NCI-H748 treated with DMSO at 0.1 percent for 48 hours (cell line): ENCODE measurements at regions not wholly inside any gene's neighbourhood (a gene's known extent, or its start where the extent isn't known, plus 50 kb on each side); places are given as distances from the start of the nearest gene placed in this dataset.
"Not testable (repeated sequence)": the region's sequence is repeated elsewhere in the genome, so short reads cannot be mapped to it uniquely, and the experiment has no call there.

Experiments
- DNase-seq: peaks from one replicate; lab custom pipeline; 2025; lab: John Stamatoyannopoulos, UW

DNA sequence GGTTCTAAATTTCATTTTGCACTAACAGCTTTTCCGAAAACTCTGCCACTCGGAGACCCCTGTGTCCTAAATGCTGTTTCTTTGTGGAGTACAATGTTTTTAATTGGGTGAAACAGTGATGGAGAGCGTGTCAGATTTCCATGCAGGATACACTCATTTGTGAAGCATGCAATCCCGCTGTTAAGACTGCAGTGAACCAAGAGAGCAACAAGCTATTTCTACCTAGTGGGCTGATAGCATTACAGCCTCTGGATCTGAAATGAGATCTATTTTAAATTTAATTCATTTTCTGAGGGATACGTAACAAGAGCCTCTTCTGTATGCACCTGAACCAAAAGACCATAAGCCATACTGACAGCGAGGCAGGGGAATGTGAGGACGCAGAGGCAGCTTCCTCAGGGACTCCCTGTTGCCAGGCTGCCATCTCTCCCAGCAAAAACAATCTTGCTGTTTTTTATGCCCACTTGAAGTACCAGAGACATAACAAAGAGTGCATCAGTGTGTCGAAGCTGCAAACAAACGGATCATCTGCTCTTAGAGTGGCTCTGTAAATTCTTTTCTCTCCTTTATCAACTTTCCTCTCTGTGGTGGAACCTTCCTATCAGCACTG is 199.9 kb upstream of the COX10 start:
- no peak for DNase-seq

- no peak for DNase-seq
These were observed 198.0 kb upstream of the COX10 start for GRCh38 chr17:13871261-13871660.

GRCh38 chr17:13874134-13874533 is 195.2 kb upstream of the COX10 start:
- no peak for DNase-seq

- DNase-seq: no peak
These were observed 194.5 kb upstream of the COX10 start for GRCh38 chr17:13874817-13875216.

GRCh38 chr17:13879961-13880466 is 189.3 kb upstream of the COX10 start:
- DNase-seq: no peak

DNA sequence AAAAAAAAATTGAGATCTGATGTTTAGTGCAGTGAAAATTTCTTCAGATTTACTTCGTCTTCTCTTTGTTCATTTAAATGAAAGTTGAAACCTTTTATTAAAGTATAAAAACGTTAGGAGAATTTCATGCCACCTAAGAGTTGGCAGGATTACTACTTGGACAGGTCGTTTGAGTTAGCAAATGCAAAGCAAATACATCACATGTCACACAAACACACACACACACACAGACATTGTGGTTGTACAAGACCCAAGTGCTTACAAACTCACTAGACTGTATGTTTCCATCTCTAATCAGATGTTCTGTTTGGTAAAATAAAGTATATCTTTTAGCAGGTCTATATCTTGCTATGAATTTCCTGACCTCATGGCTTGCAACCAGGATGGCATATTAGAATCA is 185.6 kb upstream of the COX10 start:
- DNase-seq: no peak

GRCh38 chr17:13884347-13884746 is 185.0 kb upstream of the COX10 start:
- DNase-seq: no peak

- DNase-seq: no peak
These were observed 183.8 kb upstream of the COX10 start for GRCh38 chr17:13885550-13885949.

DNA sequence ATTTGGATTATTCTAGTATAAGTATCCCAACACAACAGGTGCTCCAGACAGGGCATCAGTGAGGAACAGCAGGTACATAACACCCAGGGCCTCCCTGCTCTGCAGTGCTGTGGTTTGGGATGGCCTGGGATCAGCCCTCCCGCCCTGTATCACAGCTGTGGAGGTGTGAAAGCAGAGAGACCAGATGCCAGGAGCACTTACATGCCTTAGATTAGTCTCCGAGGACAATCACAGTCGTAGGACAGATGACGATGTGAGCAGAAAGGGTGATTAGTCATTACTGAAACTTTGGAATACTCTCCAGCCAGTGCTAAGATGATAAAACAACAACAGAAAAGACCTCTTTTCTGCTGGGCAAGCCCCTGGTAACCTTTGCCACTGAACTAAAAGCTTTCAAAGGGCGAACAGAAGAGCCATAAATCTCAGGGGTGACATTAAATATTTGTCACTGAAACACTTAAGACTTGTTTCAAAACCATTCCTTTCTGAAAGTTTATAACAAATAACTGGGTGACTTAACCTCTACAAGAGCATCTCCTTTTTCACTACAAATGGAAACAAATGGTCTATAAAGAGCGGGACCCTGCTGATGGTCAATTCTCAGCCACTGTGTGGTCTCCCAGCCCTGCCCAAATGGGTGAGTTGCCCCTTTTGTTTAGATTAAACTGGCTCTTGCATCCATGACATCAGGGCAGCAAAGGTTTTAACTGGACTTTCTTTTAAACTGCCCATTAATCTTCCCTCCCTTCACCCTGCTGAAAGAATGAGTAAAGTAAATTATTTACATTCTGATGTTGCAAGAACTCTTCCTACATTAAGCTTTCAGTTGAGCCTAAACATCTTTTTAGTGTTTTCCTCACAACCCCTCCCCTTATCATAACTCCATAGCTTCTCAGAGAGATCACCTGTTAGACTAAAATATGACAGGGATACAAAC is 183.1 kb upstream of the COX10 start:
- DNase-seq: no peak

DNA sequence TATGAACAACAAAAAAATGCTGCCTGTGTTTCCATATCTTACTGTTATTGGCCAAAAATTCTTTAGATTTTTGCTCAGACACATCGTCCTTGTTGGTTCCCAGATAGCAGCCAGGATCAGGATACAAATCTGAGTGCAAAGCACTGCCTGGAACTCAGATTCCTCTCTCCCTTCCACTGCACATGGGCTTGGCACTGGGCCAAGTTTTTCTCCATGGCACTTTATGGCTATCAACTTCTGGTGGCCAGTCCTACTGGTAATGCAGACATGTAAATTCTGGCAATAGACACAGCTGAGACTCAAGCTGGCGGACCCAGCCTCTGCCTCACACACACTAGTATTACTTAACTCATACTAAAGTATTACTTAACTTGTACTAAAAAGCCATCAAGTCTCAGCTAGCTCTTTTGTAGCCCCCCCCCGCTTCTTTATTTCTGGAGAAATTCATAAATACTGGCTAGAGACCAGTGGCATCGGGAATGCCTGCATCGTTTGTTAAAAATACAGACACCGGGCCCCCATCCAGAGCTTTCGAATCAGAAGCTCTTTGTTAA is 181.2 kb upstream of the COX10 start:
- DNase-seq: no peak

GRCh38 chr17:13908971-13909370 is 160.3 kb upstream of the COX10 start:
- not testable (repeated sequence) for DNase-seq

- no peak for DNase-seq
These were observed 159.3 kb upstream of the COX10 start for GRCh38 chr17:13909901-13910519.

- no peak for DNase-seq
These were observed 151.7 kb upstream of the COX10 start for GRCh38 chr17:13917634-13918033.

DNA sequence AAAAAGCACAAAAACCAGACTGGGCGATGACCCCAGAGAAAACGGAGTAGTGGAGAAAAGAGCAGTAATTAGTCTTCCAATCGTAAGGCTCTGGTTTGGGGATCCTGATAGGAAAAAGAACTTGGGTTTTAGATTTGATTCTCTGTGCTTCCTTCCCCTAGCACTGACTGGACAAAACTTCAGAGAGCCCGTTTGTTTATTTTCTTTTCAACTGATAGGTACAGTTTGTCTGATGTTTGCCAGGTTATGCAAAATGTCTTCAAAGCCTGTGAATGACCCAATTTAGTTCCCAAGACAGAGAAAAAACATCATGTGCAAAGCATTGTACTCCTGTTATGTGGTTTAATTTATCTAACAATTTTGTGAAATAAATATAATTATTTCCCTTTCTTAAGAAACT is 151.1 kb upstream of the COX10 start:
- DNase-seq: no peak

GRCh38 chr17:13919818-13920217 is 149.5 kb upstream of the COX10 start:
- no peak for DNase-seq

DNA sequence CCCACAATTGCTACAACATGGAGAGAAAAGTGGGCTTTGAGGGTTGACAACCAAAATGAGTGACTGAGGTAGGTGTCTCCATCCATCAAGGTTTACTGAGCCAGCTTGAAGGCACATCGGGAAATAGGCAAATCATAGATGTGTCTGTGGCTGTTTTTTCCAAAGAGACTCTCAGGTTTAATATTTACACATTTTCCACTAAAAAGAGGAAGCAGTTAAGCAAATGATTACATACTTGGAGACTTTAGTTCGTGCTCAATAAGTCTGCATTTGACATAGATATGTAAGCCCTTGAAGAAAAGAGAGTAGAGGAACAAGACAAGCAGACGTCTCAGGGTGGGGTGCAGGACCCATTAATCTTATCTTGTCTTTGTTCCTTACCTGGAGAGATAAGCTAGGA is 148.9 kb upstream of the COX10 start:
- no peak for DNase-seq

DNA sequence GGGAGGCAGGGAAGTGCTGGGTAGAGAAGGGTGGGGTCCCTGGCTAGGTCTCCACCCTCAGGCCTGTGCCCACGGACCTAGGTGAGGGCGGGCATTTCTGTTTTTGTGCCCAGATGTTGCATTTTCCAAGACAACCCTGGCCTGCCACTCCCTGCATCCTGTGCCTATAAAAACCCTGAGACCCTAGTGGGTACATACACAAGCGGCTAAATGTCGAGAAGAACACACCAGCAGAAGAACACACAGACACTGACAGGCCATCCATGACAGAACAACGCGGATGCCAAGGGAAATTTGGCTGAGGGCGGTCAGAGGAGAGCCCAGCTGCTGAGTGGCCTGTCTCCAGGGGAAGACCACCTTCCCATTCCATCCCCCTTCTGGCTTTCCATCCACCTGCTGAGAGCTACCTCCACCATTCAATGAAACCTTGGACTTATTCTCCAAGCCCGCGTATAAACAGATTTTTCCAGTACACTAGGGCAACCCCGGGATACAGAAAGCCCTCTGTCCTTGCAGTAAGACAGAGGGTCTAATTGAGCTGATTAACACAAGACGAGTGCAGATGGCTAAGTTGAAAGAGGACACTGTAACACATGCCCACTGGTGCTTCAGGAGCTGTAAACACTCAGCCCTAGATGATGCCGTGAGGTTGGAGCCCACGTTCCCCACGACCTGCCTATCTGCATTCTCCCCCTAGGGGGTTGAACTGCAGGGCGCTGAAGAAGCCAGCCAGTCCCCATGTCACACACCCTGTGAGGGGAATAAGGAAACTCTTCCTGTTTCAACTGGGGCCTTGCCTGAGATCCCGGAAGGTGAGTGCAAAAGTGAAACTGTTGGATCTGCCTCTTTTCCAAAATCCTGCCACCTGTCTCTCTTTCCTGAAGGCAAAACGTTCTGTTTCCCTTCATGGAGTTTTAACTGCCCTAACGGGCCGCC is 147.2 kb upstream of the COX10 start:
- no peak for DNase-seq

DNA sequence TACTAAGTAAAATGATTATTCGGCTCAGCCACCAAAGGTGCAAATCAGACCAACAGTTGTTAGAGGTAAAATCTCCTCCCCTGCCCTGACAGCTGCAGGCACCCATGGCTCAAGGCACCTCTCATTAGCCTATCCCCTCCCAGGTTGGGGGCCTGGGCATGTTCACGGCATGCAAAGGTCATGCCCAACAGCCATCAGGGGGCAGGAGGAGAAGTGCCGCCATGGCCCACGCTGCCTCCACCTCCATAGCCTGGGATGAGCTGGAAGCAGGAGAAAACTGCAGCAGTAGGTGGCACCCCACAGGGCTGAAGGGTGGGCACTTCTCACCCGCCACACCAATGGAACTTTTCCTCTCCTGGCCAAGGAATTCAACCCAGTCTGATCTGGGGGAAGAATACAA is 146.4 kb upstream of the COX10 start:
- DNase-seq: no peak

DNA sequence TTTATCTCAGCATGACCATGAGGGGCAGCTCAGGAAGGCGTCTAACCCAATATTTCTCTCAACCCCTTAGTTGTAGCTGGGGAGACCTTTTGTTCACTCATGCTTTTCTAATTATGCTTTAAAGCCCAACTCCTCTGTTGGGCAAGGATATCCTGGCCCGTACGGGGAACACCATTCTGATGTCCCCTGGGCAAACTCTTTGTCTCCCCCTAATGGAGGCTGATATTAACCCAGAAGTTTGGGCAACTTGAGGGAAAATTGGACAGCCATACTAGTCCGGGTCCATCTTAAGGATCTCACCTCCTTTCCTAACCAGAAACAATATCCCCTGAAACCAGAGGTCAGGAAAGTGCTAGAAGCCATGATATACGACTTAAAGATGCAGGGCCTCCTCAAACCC is 143.7 kb upstream of the COX10 start:
- no peak for DNase-seq

GRCh38 chr17:13931111-13931526 is 138.2 kb upstream of the COX10 start:
- no peak for DNase-seq

DNA sequence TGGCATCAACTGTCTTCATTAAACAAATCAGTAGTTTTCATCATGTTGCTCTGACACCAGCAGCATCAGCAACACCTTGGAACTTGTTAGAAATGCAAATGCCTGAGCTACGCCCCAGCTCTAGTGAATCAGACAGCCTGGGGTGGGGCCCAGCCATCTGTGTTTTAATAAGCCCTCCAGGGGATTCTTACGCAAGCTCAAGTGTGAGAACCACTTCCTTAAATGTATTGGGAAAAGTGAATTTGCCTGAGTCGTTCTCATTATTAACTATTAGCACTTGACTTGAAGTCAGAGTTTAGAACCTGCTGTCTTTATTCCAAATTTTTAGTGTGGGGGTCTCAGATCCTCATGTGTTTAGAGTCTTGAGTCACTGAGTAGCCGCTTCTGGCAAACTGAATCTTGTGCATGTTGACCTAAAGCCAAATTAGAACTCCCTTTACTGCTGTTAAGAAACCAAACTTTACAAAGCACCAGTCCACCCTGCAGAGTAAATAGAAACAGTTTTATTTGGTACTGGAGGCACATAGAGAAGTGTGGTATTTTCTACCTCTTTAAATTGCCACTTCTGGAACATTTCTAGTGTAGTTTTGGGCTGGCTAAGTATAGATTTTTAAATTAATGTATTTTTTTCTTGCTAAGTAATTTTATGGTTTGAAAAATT is 137.4 kb upstream of the COX10 start:
- no peak for DNase-seq
